SK-N-SH treated with all-trans-retinoic acid at 6 μM for 48 hours (cell line): ENCODE measurements at regions not wholly inside any gene's neighbourhood (a gene's known extent, or its start where the extent isn't known, plus 50 kb on each side); places are given as distances from the start of the nearest gene placed in this dataset.

Experiments used
- ARNTL ChIP-seq: fragments of 450-650 bp; formaldehyde crosslinking; IDR thresholded peaks from 2 replicates; pipeline ENCODE4 v1.5.0; 2020; ENCODE audit warnings: low read depth, mild to moderate bottlenecking, moderate library complexity, borderline replicate concordance
- BACH2 ChIP-seq: fragments of 250-450 bp; sonication (Bioruptor Pico); IDR thresholded peaks from 2 replicates; pipeline ENCODE4 v1.9.0; 2021; ENCODE audit warnings: mild to moderate bottlenecking, borderline replicate concordance
- CREB5 ChIP-seq: fragments of 250-450 bp; sonication (Bioruptor Pico); IDR thresholded peaks from 2 replicates; pipeline ENCODE4 v1.5.1; 2020; ENCODE audit warnings: low read depth, mild to moderate bottlenecking, moderate library complexity
- ESRRG ChIP-seq: fragments of 250-450 bp; sonication (Bioruptor Pico); IDR thresholded peaks from 2 replicates; pipeline ENCODE4 v1.6.1; 2021; ENCODE audit warnings: mild to moderate bottlenecking
- ISL1 ChIP-seq: fragments of 250-450 bp; sonication (Bioruptor Pico); IDR thresholded peaks from 2 replicates; pipeline ENCODE4 v2.1.2; 2022; ENCODE audit warnings: mild to moderate bottlenecking, moderate library complexity
- PPARA ChIP-seq: fragments of 250-450 bp; sonication (Bioruptor Pico); IDR thresholded peaks from 2 replicates; pipeline ENCODE4 v1.5.0; 2020; ENCODE audit warnings: mild to moderate bottlenecking, borderline replicate concordance
- TSHZ2 ChIP-seq: fragments of 250-450 bp; sonication (Bioruptor Pico); IDR thresholded peaks from 2 replicates; pipeline ENCODE4 v1.5.0; 2020; ENCODE audit warnings: mild to moderate bottlenecking, moderate library complexity
- ZFP3 ChIP-seq: fragments of 250-450 bp; sonication (Bioruptor Pico); IDR thresholded peaks from 2 replicates; pipeline ENCODE4 v1.5.0; 2020; ENCODE audit warnings: mild to moderate bottlenecking, moderate library complexity
- ZFP30 ChIP-seq: fragments of 450-650 bp; formaldehyde crosslinking; IDR thresholded peaks from 2 replicates; pipeline ENCODE4 v1.5.0; 2022; ENCODE audit warnings: mild to moderate bottlenecking, moderate library complexity
- ZNF70 ChIP-seq: fragments of 450-650 bp; formaldehyde crosslinking; IDR thresholded peaks from 2 replicates; pipeline ENCODE4 v1.5.0; 2020; ENCODE audit warnings: mild to moderate bottlenecking, moderate library complexity
- TF ChIP-seq, protein P1 (sequence below): fragments of 250-450 bp; sonication (Bioruptor Pico); IDR thresholded peaks from 2 replicates; pipeline ENCODE4 v1.8.0; 2020; ENCODE audit warnings: mild to moderate bottlenecking, moderate library complexity, borderline replicate concordance

DNA sequence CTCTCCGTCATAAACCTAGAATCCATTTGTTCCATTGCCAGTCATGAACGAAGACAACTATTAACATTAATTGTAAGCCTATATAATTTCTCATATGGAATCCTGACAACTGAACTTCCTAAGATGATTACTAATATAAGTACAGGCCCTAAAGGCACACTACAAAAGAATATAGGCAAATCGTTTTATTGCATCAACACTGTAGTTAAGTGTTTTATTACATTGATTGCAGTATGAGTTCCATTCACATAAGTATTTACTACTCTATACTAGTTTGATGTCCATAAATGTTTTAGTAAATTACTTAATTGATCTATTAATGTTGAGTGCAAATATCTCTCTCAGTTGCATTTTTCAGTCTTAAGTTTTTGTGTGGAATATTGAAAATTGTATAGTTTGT is 113.1 kb upstream of the SEMA3C start:
- TF ChIP-seq BACH2, result no peak
- no peak for TF ChIP-seq ISL1
- TF ChIP-seq, protein P1, sequence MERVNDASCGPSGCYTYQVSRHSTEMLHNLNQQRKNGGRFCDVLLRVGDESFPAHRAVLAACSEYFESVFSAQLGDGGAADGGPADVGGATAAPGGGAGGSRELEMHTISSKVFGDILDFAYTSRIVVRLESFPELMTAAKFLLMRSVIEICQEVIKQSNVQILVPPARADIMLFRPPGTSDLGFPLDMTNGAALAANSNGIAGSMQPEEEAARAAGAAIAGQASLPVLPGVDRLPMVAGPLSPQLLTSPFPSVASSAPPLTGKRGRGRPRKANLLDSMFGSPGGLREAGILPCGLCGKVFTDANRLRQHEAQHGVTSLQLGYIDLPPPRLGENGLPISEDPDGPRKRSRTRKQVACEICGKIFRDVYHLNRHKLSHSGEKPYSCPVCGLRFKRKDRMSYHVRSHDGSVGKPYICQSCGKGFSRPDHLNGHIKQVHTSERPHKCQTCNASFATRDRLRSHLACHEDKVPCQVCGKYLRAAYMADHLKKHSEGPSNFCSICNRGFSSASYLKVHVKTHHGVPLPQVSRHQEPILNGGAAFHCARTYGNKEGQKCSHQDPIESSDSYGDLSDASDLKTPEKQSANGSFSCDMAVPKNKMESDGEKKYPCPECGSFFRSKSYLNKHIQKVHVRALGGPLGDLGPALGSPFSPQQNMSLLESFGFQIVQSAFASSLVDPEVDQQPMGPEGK (CRISPR knock-in tag), result no peak
- no peak for TF ChIP-seq ZFP30 (CRISPR knock-in tag)
- TF ChIP-seq CREB5 (CRISPR knock-in tag), result no peak
- no peak for TF ChIP-seq TSHZ2 (CRISPR knock-in tag)
- TF ChIP-seq ZFP3, result no peak
- no peak for TF ChIP-seq PPARA (CRISPR knock-in tag)
- TF ChIP-seq ZNF70, result no peak
- no peak for TF ChIP-seq ESRRG (CRISPR knock-in tag)
- TF ChIP-seq ARNTL (CRISPR knock-in tag), result no peak
